Stimulated activated naive CD8-positive, alpha-beta T cell treated with anti-CD3 and anti-CD28 coated beads, Interleukin-15, amount 100 ng/mL, for 72 hours (primary cell): ENCODE measurements at regions not wholly inside any gene's neighbourhood (a gene's known extent, or its start where the extent isn't known, plus 50 kb on each side); places are given as distances from the start of the nearest gene placed in this dataset.

Experiments
- ATAC-seq: fragments of 150-1000 bp; cut with Tn5 transposase; 2 replicates; pipeline ENCODE4 v1.10.0; 2021; ENCODE audit warnings: mild to moderate bottlenecking, moderate library complexity
- DNase-seq, 2 donors: peaks; one replicate each; pipeline ENCODE4 v3.0.0; 2021 to 2022
- H3K27ac Mint-ChIP-seq, 2 donors: one replicate each; pipeline ENCODE4 v1.8.0; 2022; ENCODE audit warnings: mild to moderate bottlenecking in 2 of 2, mixed read lengths in 2 of 2, moderate library complexity in 2 of 2
- H3K27me3 Mint-ChIP-seq: one replicate; pipeline ENCODE4 v1.8.0; 2022; ENCODE audit warnings: mixed read lengths
- H3K4me1 Mint-ChIP-seq: one replicate; pipeline ENCODE4 v1.8.0; 2022; ENCODE audit warnings: mild to moderate bottlenecking, mixed read lengths
- H3K4me3 Mint-ChIP-seq, 2 donors: one replicate each; pipeline ENCODE4 v1.8.0; 2022; ENCODE audit warnings: mild to moderate bottlenecking in 2 of 2, mixed read lengths in 2 of 2, moderate library complexity in 1 of 2
- H3K9me3 Mint-ChIP-seq, 2 donors: one replicate each; pipeline ENCODE4 v1.8.0; 2022; ENCODE audit warnings: mixed read lengths in 2 of 2

- DNase-seq, result no peak
- ATAC-seq, result no peak
- Mint-ChIP-seq H3K4me1 (no peaks in the 10 kb centered on the region), H3K4me3 (no peak overlapping the region), H3K27me3 (peaks cover 25% of the 10 kb centered on the region), H3K27ac (no peak overlapping the region), H3K9me3 (no peaks in the 10 kb centered on the region)
These were observed 251.9 kb downstream of the REEP3 start for GRCh38 chr10:63773106-63773505.

DNA sequence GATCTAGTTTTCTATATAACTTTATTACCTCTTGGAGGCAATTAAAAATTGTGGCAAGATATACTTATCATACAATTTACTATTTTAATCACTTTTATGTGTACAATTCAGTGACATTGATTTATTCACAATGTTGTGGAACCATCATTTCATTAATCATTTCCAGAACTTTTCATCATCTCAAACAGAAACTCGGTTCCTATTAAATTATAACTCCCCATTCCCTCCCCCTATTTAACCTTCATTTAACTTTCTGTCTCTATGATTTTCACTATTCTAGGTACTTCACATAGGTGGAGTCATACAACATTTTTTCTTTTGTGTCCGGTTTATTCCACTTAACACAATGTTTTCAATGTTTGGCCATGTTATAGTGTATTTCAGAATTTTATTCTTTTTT lies 252.8 kb downstream of the REEP3 start:
- ATAC-seq (no peak), DNase-seq (no peak)
- H3K27me3 Mint-ChIP-seq, result peaks cover 25% of the 10 kb centered on the region
- H3K4me3 Mint-ChIP-seq, result no peak overlapping the region
- H3K9me3 Mint-ChIP-seq, result no peaks in the 10 kb centered on the region
- no peaks in the 10 kb centered on the region for H3K4me1 Mint-ChIP-seq
- no peak overlapping the region for H3K27ac Mint-ChIP-seq

- H3K4me3 Mint-ChIP-seq, result no peak overlapping the region
- ATAC-seq (no peak), DNase-seq (no peak)
- H3K9me3 Mint-ChIP-seq, result no peaks in the 10 kb centered on the region
- no peaks in the 10 kb centered on the region for H3K4me1 Mint-ChIP-seq
- H3K27ac Mint-ChIP-seq, result no peak overlapping the region
- H3K27me3 Mint-ChIP-seq, result peaks cover 28% of the 10 kb centered on the region
These were observed 258.9 kb downstream of the REEP3 start for GRCh38 chr10:63780101-63780500.

DNA sequence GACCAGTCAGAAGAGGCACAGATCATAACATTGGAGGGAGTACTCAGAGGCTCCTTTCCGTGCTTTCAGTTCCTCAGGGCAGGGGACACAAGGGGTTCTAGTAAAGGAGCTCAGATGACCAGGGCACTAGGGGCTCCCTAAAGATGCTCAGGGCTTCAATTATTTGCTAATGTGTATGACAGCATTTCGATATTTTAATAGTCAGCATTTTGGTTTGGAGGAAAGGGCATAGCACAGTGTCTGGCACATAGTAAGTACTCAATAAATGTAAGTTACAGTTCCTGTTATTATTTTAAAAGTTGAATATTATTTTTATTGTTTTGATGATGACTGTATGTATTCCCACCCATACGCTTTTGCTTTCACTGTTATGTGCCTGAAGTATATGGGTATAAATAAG lies 260.0 kb downstream of the REEP3 start:
- ATAC-seq, result no peak
- no peak overlapping the region for H3K4me3 Mint-ChIP-seq
- no peaks in the 10 kb centered on the region for H3K4me1 Mint-ChIP-seq
- peaks cover 28% of the 10 kb centered on the region for H3K27me3 Mint-ChIP-seq
- DNase-seq, result no peak
- H3K9me3 Mint-ChIP-seq, result no peaks in the 10 kb centered on the region
- H3K27ac Mint-ChIP-seq, result no peak overlapping the region

DNA sequence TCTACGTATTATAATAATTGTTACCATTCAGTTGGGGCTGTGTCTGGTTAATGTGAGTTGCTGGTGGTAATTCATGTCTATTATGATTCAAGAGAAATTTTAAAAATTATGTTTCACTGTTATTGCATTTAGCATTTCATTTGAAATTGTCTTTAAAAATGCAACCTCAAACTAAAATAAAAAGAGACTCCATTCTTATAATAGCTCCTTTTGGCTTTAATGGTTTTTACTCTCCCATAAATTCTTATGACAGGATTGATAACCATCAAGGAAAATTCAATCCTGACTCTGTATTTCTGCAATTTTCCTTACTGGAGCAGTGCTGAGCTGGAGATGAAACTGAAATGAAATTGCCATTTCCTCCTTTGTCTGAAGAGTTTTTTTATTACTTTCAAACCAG lies 262.7 kb downstream of the REEP3 start:
- Mint-ChIP-seq H3K27me3 (peaks cover 23% of the 10 kb centered on the region), H3K27ac (no peak overlapping the region), H3K9me3 (peaks cover 0 to 6% of the 10 kb centered on the region in 2 donors), H3K4me3 (no peak overlapping the region), H3K4me1 (no peaks in the 10 kb centered on the region)
- ATAC-seq, result no peak
- DNase-seq, result no peak

- H3K27ac Mint-ChIP-seq, result peak overlapping the region in 1 of 2 donors; percentile 46
These were observed 267.1 kb downstream of the REEP3 start for GRCh38 chr10:63788152-63788821.

DNA sequence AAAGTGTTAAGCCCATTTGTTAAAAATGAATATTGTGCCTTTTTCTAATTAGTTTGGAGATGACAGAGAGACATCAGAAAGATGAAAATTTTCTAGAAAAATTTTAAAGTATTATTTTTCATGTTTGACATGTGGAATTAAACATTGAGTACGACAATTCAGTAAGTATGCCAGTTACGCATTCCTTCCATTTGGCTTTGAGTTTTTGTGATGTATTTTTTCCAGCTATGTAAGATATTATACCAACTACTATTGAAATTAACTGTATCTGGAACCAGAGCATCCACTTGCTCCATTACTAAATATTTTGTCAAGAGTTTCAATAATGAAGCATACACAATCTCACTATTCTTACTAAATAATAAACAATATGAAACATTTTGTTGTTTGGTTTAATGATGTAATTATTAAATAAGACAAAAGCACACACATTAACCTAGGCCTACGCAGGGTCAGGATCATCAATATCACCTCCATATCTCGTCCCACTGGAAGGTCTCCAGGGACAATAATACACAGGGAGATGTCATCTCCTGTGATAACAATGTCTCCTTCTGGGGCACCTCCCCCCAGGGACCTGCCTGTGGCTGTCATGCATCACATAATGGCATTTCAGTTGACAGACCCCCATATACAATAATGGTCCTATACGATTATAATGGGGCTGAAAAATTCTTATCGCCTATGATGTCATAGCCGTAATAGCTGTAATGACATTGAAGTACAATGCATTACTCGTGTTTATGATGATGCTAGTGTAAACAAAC lies 274.1 kb downstream of the REEP3 start:
- H3K9me3 Mint-ChIP-seq, result peaks cover 0 to 8% of the 10 kb centered on the region in 2 donors
- DNase-seq (no peak), ATAC-seq (no peak)
- no peak overlapping the region for H3K4me3 Mint-ChIP-seq
- no peak overlapping the region for H3K27ac Mint-ChIP-seq
- H3K4me1 Mint-ChIP-seq, result no peaks in the 10 kb centered on the region
- H3K27me3 Mint-ChIP-seq, result peaks cover 18% of the 10 kb centered on the region

More at GRCh38 chr10:63788152-63788821, 267.1 kb downstream of the REEP3 start:
- Mint-ChIP-seq H3K4me3 (no peak overlapping the region), H3K4me1 (no peaks in the 10 kb centered on the region), H3K9me3 (peaks cover 6 to 7% of the 10 kb centered on the region in 2 donors), H3K27me3 (peaks cover 27% of the 10 kb centered on the region)
- no peak for DNase-seq
- no peak for ATAC-seq

DNA sequence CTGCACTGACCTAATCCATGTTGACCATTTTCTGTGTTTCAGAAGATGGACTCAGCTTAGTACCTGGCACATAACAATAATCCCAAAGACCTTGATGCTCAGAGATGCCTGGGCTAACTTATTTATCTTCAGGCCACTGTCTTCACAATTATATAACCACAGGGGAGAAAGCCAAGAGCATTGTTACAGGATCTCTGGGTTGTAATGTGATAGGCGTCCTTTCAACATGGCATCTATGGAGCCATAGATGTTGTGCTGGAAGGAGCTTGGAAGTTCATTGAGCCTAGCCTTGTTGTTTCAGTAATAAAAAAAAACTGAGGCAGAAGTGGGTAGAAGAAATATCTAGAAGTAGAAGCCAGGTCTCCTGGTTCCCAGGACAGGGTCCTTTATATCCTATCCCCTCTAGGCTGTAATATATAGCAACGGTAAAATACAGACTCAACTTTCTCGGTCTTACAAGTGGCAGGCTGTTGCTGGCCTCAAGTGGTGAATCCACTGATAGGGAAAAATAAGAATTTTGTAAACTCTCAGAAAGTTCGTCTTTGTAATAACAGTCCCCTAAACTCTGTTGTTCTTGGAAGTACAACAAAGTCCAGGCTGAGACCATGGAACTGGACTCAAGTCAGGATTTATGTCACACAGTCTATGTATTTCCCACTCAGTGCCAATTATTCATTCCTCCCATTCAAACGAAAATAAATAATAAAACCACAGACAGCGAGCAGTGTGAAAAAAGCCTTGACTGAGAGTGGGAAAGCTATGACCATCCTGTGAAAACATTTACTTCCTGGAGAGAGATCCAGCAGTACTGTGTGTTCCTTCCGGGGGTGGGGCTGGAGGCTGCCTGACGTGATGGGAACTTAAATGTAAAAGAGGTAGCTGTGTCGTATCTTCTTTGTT lies 277.6 kb downstream of the REEP3 start:
- ATAC-seq (no peak), DNase-seq (no peak)
- H3K27ac Mint-ChIP-seq, result no peak overlapping the region
- peak overlapping the region in 1 of 2 donors; percentile 6 for H3K4me3 Mint-ChIP-seq
- no peaks in the 10 kb centered on the region for H3K4me1 Mint-ChIP-seq
- no peaks in the 10 kb centered on the region for H3K27me3 Mint-ChIP-seq
- H3K9me3 Mint-ChIP-seq, result no peaks in the 10 kb centered on the region

DNA sequence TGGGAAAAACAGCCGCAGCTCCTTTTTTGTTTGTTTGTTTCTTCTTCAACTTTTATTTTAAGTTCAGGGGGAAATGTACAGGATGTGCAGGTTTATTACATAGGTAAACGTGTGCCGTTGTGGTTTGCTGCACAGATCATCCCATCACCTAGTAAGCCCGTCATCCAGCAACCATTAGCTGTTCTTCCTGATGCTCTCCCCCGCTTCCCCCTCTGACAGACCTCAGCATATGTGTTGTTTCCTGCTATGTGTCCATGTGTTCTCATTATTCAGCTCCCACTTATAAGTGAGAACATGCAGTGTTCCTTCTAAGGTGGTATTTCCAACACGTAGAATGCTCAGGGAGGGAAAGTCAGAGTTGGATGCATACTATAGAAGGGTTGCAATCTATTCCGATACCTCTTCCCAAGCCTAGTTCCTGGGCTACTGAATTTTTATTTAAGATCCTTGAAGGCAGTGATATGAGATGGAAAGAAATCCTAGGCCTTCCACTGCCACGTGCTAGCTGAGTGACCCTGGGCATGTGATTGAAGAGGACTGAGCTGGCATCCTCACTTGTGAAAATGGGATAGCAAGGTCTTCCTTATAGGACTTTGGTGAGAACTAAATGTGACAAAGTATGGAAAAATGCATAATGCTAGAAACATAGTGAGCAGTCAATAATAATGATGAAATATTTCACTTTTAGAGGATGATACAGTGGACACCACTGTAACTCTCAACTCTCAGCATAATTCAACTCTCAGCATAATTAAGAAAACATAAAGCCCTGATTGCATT lies 278.5 kb downstream of the REEP3 start:
- H3K4me3 Mint-ChIP-seq, result no peak overlapping the region
- no peak overlapping the region for H3K27ac Mint-ChIP-seq
- no peaks in the 10 kb centered on the region for H3K27me3 Mint-ChIP-seq
- ATAC-seq, result no peak
- no peak for DNase-seq
- H3K4me1 Mint-ChIP-seq, result no peaks in the 10 kb centered on the region
- no peaks in the 10 kb centered on the region for H3K9me3 Mint-ChIP-seq

DNA sequence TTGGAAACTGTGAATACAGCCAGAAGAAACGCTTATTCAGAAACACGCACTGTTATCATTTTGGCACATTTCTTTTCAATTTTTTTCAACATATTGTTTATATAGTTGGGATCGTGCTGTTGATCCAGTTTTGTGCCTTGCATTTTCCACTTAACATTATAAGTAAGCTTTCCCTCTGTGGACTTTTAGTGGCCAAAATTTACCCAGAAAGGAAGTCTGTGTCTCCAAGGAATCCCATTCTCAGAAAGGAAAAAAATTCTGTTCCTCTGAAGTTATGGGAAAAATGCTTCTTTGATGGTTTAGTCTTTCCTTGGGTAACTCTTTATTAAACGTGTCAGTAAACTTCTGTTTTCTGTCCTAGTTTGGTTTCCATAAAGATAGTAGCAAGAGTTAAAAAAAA lies 280.0 kb downstream of the REEP3 start:
- no peak for ATAC-seq
- Mint-ChIP-seq H3K4me1 (no peaks in the 10 kb centered on the region), H3K9me3 (peaks cover 0 to 4% of the 10 kb centered on the region in 2 donors)

DNA sequence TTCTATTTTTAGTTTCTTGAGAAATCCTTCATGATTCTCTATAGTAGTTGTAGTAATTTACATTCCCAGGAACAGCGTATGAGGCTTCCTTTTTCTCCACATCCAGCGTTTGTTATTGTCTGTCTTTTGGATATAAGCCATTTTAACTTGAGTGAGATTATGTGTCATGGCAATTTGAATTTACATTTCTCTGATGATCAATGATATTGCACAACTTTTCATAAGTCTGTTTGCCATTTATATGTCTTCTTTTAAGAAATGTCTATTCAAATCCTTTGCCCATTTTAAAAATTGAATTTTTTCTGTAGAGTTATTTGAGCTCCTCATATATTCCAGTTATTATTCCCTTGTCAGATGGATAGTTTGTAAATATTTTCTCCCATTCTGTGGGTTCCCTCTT lies 285.1 kb downstream of the REEP3 start:
- no peak for ATAC-seq
- Mint-ChIP-seq H3K27me3 (no peaks in the 10 kb centered on the region), H3K9me3 (peaks cover 8 to 12% of the 10 kb centered on the region in 2 donors), H3K4me3 (no peak overlapping the region), H3K4me1 (no peaks in the 10 kb centered on the region), H3K27ac (no peak overlapping the region)
- no peak for DNase-seq

More for the DNA sequence above, 280.0 kb downstream of the REEP3 start:
- Mint-ChIP-seq H3K27ac (no peak overlapping the region), H3K27me3 (no peaks in the 10 kb centered on the region), H3K4me3 (no peak overlapping the region)
- no peak for DNase-seq

DNA sequence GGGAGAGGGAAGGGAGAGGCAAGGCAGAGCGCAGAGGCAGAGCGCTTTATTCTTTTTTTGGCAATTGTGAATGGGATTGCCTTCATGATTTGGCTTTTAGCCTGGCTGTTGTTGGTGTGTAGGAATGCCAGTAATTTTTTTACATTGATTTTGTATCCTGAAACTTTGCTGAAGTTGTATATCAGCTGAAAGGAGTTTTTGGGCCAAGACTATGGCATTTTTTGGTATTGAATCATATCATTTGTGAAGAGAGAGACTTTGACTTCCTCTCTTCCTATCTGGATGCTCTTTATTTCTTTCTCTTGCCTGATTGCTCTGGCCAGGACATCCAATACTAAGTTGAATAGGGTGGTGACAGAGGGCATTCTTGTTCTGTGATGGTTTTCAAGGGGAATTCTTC lies 291.3 kb downstream of the REEP3 start:
- DNase-seq (no peak), ATAC-seq (no peak)
- H3K27ac Mint-ChIP-seq, result no peak overlapping the region
- H3K4me3 Mint-ChIP-seq, result no peak overlapping the region
- peaks cover 8 to 29% of the 10 kb centered on the region in 2 donors for H3K9me3 Mint-ChIP-seq
- peaks cover 20% of the 10 kb centered on the region for H3K27me3 Mint-ChIP-seq
- H3K4me1 Mint-ChIP-seq, result no peaks in the 10 kb centered on the region

GRCh38 chr10:63819753-63820329 lies 298.6 kb downstream of the REEP3 start:
- Mint-ChIP-seq H3K9me3 (peaks cover 4 to 12% of the 10 kb centered on the region in 2 donors), H3K4me1 (no peaks in the 10 kb centered on the region), H3K4me3 (no peak overlapping the region), H3K27ac (no peak overlapping the region), H3K27me3 (peaks cover 37% of the 10 kb centered on the region)
- DNase-seq (no peak), ATAC-seq (no peak)

DNA sequence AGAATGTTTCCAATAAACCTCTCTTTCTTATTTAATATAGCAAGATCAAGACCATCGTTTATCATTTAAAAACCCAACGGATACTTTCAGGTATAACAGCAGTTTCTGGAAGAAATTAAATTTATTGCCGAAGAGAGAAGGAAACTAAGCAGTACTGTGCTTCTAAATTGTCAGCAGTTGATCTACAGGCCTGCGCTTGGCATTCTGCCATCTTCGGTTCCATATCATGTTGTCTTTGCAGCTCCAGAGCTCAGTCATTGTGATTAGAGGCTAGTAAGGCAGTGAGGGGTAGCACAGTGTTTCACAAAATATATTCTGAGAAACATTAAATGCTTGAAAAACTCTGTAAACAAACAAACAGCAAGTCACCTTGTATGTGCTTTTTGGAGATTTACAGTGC lies 301.3 kb downstream of the REEP3 start:
- peaks cover 34% of the 10 kb centered on the region for H3K27me3 Mint-ChIP-seq
- no peak for DNase-seq
- peaks cover 0 to 4% of the 10 kb centered on the region in 2 donors for H3K9me3 Mint-ChIP-seq
- H3K4me1 Mint-ChIP-seq, result no peaks in the 10 kb centered on the region
- H3K27ac Mint-ChIP-seq, result peak overlapping the region in 1 of 2 donors; percentile 41
- no peak overlapping the region for H3K4me3 Mint-ChIP-seq
- no peak for ATAC-seq

GRCh38 chr10:63825111-63825510 lies 303.9 kb downstream of the REEP3 start:
- H3K4me3 Mint-ChIP-seq, result no peak overlapping the region
- no peak for DNase-seq
- no peak overlapping the region for H3K27ac Mint-ChIP-seq
- ATAC-seq, result no peak
- peaks cover 21% of the 10 kb centered on the region for H3K27me3 Mint-ChIP-seq
- peaks cover 0 to 4% of the 10 kb centered on the region in 2 donors for H3K9me3 Mint-ChIP-seq
- H3K4me1 Mint-ChIP-seq, result no peaks in the 10 kb centered on the region
